ENCODE measurements at regions not wholly inside any gene's neighbourhood (a gene's known extent, or its start where the extent isn't known, plus 50 kb on each side); places are given as distances from the start of the nearest gene placed in this dataset.

DNA sequence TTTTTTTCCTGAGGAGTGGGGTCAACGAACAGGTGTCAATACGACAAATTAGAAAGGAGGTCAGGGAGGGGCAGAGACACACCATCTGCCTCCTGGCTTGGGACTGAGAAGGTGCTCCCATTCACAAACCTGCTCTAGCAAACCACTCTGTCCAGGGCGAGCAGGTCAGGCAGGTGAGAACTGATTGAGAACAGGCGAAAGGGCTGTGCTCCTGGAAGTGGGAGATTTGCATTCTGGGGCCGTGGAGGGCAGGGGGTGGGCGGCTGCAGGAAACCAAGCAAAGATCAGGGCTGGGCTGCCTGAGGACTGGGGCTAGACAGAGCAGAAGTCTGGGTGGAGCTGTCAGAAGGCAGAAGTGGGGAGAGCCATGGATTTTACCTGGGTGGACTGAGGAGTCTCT is 98.9 kb upstream of the NLRP1 start:
- intact Hi-C loops (cut with micrococcal nuclease), result no loop called here
- no peaks in the 10 kb centered on the region for H3K36me3 ChIP-seq (ENCODE audit: control insufficient read depth, insufficient read depth, low read length)
- Mint-ChIP-seq H3K9me3 (no peaks in the 10 kb centered on the region), H3K27ac (no peak overlapping the region), H3K27me3 (ENCODE audit: low read depth in 2 of 2) (peaks cover 16 to 46% of the 10 kb centered on the region in 2 donors), H3K36me3 (no peaks in the 10 kb centered on the region), H3K4me1 (no peaks in the 10 kb centered on the region), H3K4me3 (no peak overlapping the region)
- TF ChIP-seq, protein P1, sequence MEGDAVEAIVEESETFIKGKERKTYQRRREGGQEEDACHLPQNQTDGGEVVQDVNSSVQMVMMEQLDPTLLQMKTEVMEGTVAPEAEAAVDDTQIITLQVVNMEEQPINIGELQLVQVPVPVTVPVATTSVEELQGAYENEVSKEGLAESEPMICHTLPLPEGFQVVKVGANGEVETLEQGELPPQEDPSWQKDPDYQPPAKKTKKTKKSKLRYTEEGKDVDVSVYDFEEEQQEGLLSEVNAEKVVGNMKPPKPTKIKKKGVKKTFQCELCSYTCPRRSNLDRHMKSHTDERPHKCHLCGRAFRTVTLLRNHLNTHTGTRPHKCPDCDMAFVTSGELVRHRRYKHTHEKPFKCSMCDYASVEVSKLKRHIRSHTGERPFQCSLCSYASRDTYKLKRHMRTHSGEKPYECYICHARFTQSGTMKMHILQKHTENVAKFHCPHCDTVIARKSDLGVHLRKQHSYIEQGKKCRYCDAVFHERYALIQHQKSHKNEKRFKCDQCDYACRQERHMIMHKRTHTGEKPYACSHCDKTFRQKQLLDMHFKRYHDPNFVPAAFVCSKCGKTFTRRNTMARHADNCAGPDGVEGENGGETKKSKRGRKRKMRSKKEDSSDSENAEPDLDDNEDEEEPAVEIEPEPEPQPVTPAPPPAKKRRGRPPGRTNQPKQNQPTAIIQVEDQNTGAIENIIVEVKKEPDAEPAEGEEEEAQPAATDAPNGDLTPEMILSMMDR (IDR thresholded peaks at IDR 0.05), result no peak
- H3K27ac ChIP-seq (ENCODE audit: low read length), result no peak overlapping the region
- DNase-seq (no peak), ATAC-seq (no peak)
- H3K9me3 ChIP-seq (ENCODE audit: control insufficient read depth, insufficient read depth, low read length), result no peaks in the 10 kb centered on the region
- H3K4me1 ChIP-seq (ENCODE audit: control insufficient read depth, insufficient read depth, low read length), result no peaks in the 10 kb centered on the region
- 33% methylated on average over 6 of the region's 6 CpGs for WGBS (ENCODE audit: insufficient coverage)
- no peaks in the 10 kb centered on the region for H3K27me3 ChIP-seq (ENCODE audit: control insufficient read depth, insufficient read depth, low read length)
- no peak overlapping the region for H3K4me3 ChIP-seq (ENCODE audit: low read length)

DNA sequence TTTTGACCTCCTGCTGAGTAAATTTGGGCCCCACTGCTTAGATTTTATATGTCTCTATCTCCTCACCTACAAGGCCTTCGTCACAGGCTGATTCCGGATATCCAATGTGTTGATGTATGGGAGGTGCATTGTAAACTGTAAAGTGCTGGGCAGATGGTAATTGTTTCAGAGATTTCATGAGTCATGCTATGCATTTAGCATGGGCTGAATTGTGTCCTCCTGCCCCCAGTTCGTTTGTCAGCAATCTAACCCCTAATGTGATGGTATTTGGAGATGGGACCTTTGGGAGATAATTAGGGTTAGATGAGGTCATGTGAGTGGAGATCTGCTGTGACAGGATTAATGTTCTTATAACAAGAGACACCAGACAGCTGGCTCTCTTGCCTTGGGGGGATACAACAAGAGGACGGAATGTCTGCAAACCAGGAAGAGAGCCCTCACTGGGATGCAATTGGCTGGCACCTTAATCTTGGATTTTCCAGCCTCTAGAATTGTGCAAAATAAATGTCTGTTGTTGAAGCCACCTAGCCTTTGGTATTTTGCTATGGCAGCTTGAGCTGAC is 101.8 kb upstream of the NLRP1 start:
- H3K36me3 Mint-ChIP-seq, result no peaks in the 10 kb centered on the region

DNA sequence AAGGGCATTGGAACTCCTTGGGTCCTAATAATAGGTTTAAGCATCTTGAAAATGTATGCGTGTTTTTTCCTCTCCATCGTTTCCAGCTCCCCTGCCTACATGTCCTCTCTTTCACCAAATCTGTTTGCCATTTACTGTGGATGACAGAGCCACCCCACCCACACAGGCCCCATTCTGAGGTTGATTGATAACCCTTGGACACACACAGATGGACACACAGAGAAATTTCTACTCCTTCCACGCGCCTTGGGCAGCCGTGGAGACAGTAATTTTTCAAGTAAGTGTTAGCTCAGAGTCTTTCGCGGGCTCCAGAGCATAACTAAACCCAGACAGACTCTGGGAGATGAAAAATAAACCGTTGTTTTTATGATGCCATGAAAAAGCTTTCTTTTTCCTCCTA is 103.3 kb upstream of the NLRP1 start:
- H3K9me3 Mint-ChIP-seq, result no peaks in the 10 kb centered on the region
- no peak overlapping the region for H3K4me3 ChIP-seq (ENCODE audit: low read length)
- TF ChIP-seq, protein P1 (IDR thresholded peaks at IDR 0.05), result no peak
- no peaks in the 10 kb centered on the region for H3K4me1 Mint-ChIP-seq
- peaks cover 7 to 13% of the 10 kb centered on the region in 2 donors for H3K27me3 Mint-ChIP-seq (ENCODE audit: low read depth in 2 of 2)
- H3K27ac ChIP-seq (ENCODE audit: low read length), result no peak overlapping the region
- no peaks in the 10 kb centered on the region for H3K27me3 ChIP-seq (ENCODE audit: control insufficient read depth, insufficient read depth, low read length)
- DNase-seq (no peak), ATAC-seq (no peak)
- H3K36me3 ChIP-seq (ENCODE audit: control insufficient read depth, insufficient read depth, low read length), result no peaks in the 10 kb centered on the region
- H3K4me1 ChIP-seq (ENCODE audit: control insufficient read depth, insufficient read depth, low read length), result no peaks in the 10 kb centered on the region
- 86% methylated on average over 8 of the region's 8 CpGs for WGBS (ENCODE audit: insufficient coverage)
- H3K9me3 ChIP-seq (ENCODE audit: control insufficient read depth, insufficient read depth, low read length), result no peaks in the 10 kb centered on the region
- H3K4me3 Mint-ChIP-seq, result no peak overlapping the region
- intact Hi-C loops (cut with micrococcal nuclease), result no loop called here
- H3K36me3 Mint-ChIP-seq, result no peaks in the 10 kb centered on the region
- H3K27ac Mint-ChIP-seq, result no peak overlapping the region

More for the DNA sequence above, 101.8 kb upstream of the NLRP1 start:
- Histone ChIP-seq H3K9me3 (ENCODE audit: control insufficient read depth, insufficient read depth, low read length) (no peaks in the 10 kb centered on the region), H3K36me3 (ENCODE audit: control insufficient read depth, insufficient read depth, low read length) (no peaks in the 10 kb centered on the region), H3K27ac (ENCODE audit: low read length) (no peak overlapping the region), H3K4me3 (ENCODE audit: low read length) (no peak overlapping the region), H3K27me3 (ENCODE audit: control insufficient read depth, insufficient read depth, low read length) (no peaks in the 10 kb centered on the region), H3K4me1 (ENCODE audit: control insufficient read depth, insufficient read depth, low read length) (no peaks in the 10 kb centered on the region)
- TF ChIP-seq, protein P1 (IDR thresholded peaks at IDR 0.05), result no peak
- Mint-ChIP-seq H3K27ac (no peak overlapping the region), H3K4me3 (no peak overlapping the region), H3K4me1 (no peaks in the 10 kb centered on the region), H3K27me3 (ENCODE audit: low read depth in 2 of 2) (peaks cover 15 to 20% of the 10 kb centered on the region in 2 donors), H3K9me3 (no peaks in the 10 kb centered on the region)
- no peak for DNase-seq
- intact Hi-C loops (cut with micrococcal nuclease), result no loop called here
- no peak for ATAC-seq
- 83% methylated on average over 3 of the region's 4 CpGs for WGBS (ENCODE audit: insufficient coverage)

DNA sequence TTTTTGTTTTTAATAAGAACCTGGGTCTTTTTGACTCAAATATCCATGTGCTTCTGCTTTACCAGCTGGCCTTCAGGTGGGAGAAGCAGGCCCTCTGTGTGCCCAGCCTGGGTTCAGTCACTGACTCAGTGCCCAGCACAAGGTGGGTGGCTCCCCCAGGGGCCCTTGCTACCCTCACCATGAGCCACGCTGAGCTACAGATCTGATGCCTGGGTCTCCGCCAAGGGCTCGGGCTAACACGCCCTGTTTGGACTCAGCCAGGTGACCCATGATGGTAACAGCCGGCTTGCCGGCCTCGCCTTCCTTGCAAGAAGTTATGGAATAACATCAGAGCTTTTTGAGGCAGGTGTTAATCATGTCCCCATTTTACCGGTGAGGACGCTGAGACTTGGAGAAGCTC is 109.5 kb upstream of the NLRP1 start:
- ATAC-seq (no peak), DNase-seq (no peak)
- Histone ChIP-seq H3K4me3 (ENCODE audit: low read length) (no peak overlapping the region), H3K4me1 (ENCODE audit: control insufficient read depth, insufficient read depth, low read length) (no peaks in the 10 kb centered on the region), H3K36me3 (ENCODE audit: control insufficient read depth, insufficient read depth, low read length) (no peaks in the 10 kb centered on the region), H3K27me3 (ENCODE audit: control insufficient read depth, insufficient read depth, low read length) (peaks cover 3% of the 10 kb centered on the region), H3K9me3 (ENCODE audit: control insufficient read depth, insufficient read depth, low read length) (no peaks in the 10 kb centered on the region), H3K27ac (ENCODE audit: low read length) (no peak overlapping the region)
- Mint-ChIP-seq H3K36me3 (no peaks in the 10 kb centered on the region), H3K9me3 (no peaks in the 10 kb centered on the region), H3K4me1 (no peaks in the 10 kb centered on the region), H3K4me3 (no peak overlapping the region), H3K27me3 (ENCODE audit: low read depth in 2 of 2) (peaks cover 18 to 24% of the 10 kb centered on the region in 2 donors), H3K27ac (no peak overlapping the region)
- TF ChIP-seq, protein P1 (IDR thresholded peaks at IDR 0.05), result no peak
- WGBS (ENCODE audit: insufficient coverage), result 93% methylated on average over 9 of the region's 9 CpGs
- intact Hi-C loops (cut with micrococcal nuclease), result no loop called here
